ENCODE measurements at regions not wholly inside any gene's neighbourhood (a gene's known extent, or its start where the extent isn't known, plus 50 kb on each side); places are given as distances from the start of the nearest gene placed in this dataset.

- TF ChIP-seq CTCF (IDR thresholded peaks at IDR 0.05) (no peak), POLR2A (IDR thresholded peaks at IDR 0.05) (no peak)
These were observed 67.3 kb upstream of the ADPGK start for GRCh38 chr15:72850833-72851232.

All from body of pancreas (tissue), 4 donors.